ENCODE measurements at regions not wholly inside any gene's neighbourhood (a gene's known extent, or its start where the extent isn't known, plus 50 kb on each side); places are given as distances from the start of the nearest gene placed in this dataset.

GRCh38 chr18:76133873-76134272 is 361.2 kb downstream of the ZNF516 start:
- no peak overlapping the region for H3K4me3 ChIP-seq (ENCODE audit: low read depth, low read length)
- TF ChIP-seq, protein P1, sequence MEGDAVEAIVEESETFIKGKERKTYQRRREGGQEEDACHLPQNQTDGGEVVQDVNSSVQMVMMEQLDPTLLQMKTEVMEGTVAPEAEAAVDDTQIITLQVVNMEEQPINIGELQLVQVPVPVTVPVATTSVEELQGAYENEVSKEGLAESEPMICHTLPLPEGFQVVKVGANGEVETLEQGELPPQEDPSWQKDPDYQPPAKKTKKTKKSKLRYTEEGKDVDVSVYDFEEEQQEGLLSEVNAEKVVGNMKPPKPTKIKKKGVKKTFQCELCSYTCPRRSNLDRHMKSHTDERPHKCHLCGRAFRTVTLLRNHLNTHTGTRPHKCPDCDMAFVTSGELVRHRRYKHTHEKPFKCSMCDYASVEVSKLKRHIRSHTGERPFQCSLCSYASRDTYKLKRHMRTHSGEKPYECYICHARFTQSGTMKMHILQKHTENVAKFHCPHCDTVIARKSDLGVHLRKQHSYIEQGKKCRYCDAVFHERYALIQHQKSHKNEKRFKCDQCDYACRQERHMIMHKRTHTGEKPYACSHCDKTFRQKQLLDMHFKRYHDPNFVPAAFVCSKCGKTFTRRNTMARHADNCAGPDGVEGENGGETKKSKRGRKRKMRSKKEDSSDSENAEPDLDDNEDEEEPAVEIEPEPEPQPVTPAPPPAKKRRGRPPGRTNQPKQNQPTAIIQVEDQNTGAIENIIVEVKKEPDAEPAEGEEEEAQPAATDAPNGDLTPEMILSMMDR (IDR thresholded peaks at IDR 0.05; ENCODE audit: low read depth, low read length), result no peak

- TF ChIP-seq, protein P1 (IDR thresholded peaks at IDR 0.05; ENCODE audit: low read depth, low read length), result no peak
- no peak overlapping the region for H3K4me3 ChIP-seq (ENCODE audit: low read depth, low read length)
Observed at GRCh38 chr18:76131738-76132137, 363.3 kb downstream of the ZNF516 start.

- H3K4me3 ChIP-seq (ENCODE audit: low read depth, low read length), result no peak overlapping the region
- TF ChIP-seq, protein P1 (IDR thresholded peaks at IDR 0.05; ENCODE audit: low read depth, low read length), result no peak
Observed at GRCh38 chr18:76130845-76131244, 364.2 kb downstream of the ZNF516 start.

DNA sequence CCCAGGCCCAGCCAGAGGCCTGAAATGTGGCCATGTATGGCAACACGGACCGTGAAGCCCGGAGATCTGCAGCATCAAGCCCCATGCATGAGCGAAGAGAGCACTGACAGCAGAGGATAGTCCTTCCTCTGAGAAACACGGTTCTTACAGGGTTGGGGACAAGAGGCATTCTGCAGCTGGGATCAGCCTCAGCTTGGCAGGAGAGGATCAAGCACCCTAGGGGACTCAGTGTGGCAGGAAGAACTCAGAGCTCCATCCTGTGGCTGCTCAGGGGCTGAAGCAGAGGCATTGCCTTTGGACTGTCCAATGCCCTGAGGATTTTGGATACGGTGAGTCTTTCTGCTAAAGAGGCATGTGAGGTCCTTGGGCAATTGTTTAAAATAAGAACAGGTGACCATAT is 368.7 kb downstream of the ZNF516 start:
- TF ChIP-seq, protein P1 (IDR thresholded peaks at IDR 0.05; ENCODE audit: low read depth, low read length), result no peak
- no peak overlapping the region for H3K4me3 ChIP-seq (ENCODE audit: low read depth, low read length)

DNA sequence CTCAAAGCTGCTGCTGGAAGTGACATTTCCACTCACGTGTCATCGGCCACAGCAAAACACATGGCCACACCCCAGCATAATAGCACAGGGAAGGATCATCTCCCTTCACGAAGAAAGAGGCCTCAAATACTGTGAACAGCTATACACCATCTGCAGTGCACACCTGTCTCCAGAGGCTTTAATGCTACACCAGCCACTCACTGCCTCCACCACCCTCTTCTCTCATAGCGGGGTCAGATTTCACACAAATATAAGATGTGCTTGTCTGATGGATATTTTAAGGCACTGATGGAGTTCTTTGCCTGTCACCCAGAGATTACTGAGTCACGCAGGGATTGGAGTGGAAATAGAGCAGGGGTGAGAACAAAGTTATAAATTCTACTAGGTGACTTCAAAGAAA is 374.0 kb downstream of the ZNF516 start:
- TF ChIP-seq, protein P1 (IDR thresholded peaks at IDR 0.05; ENCODE audit: low read depth, low read length), result no peak
- no peak overlapping the region for H3K4me3 ChIP-seq (ENCODE audit: low read depth, low read length)

GRCh38 chr18:76115580-76115979 is 379.5 kb downstream of the ZNF516 start:
- TF ChIP-seq, protein P1 (IDR thresholded peaks at IDR 0.05; ENCODE audit: low read depth, low read length), result no peak
- no peak overlapping the region for H3K4me3 ChIP-seq (ENCODE audit: low read depth, low read length)

GRCh38 chr18:76113101-76113500 is 381.9 kb downstream of the ZNF516 start:
- no peak overlapping the region for H3K4me3 ChIP-seq (ENCODE audit: low read depth, low read length)

More at GRCh38 chr18:76113101-76113500, 381.9 kb downstream of the ZNF516 start:
- TF ChIP-seq, protein P1 (IDR thresholded peaks at IDR 0.05; ENCODE audit: low read depth, low read length), result no peak
